ENCODE measurements at regions not wholly inside any gene's neighbourhood (a gene's known extent, or its start where the extent isn't known, plus 50 kb on each side); places are given as distances from the start of the nearest gene placed in this dataset.

GRCh38 chr4:10371869-10372471 is 85.3 kb downstream of the ZNF518B start:
- no peak for TF ChIP-seq POLR2A (IDR thresholded peaks at IDR 0.05)
- no peak for TF ChIP-seq CTCF (IDR thresholded peaks at IDR 0.05)

All from uterus (tissue), 2 donors.